Uterus (tissue), 3 donors: ENCODE measurements at regions not wholly inside any gene's neighbourhood (a gene's known extent, or its start where the extent isn't known, plus 50 kb on each side); places are given as distances from the start of the nearest gene placed in this dataset.

ENCODE experiments used
- DNase-seq, 2 donors: peaks; one replicate each; pipeline ENCODE4 v3.0.0-alpha.2; 2019 to 2020
- H3K27ac ChIP-seq, 2 donors: fragments of 200-600 bp; sonication (generic); 1 replicate in 1 of 2; 2 replicates in 1 of 2; pipeline ENCODE4 v1.5.1; 2016 to 2018
- H3K27me3 ChIP-seq, 2 donors: fragments of 200-600 bp; sonication (generic); one replicate each; pipeline ENCODE4 v1.5.1; 2018 to 2019; ENCODE audit warnings: control low read depth in 1 of 2
- H3K36me3 ChIP-seq, 2 donors: fragments of 200-600 bp; sonication (generic); one replicate each; pipeline ENCODE4 v1.5.1; 2019; ENCODE audit warnings: control low read depth in 1 of 2
- H3K4me1 ChIP-seq, 2 donors: fragments of 200-600 bp; sonication (generic); one replicate each; pipeline ENCODE4 v1.5.1; 2018 to 2019; ENCODE audit warnings: control low read depth in 1 of 2
- H3K4me3 ChIP-seq, 2 donors: fragments of 200-600 bp; sonication (generic); 1 replicate in 1 of 2; 2 replicates in 1 of 2; pipeline ENCODE4 v1.5.1; 2018 to 2019; ENCODE audit warnings: mild to moderate bottlenecking in 1 of 2
- H3K9me3 ChIP-seq, 2 donors: fragments of 200-600 bp; sonication (generic); one replicate each; pipeline ENCODE4 v1.5.1; 2019; ENCODE audit warnings: control low read depth in 1 of 2
- POLR2A ChIP-seq, 2 donors: fragments of 450-650 bp; IDR thresholded peaks; one replicate each; pipeline ENCODE4 v1.6.1; 2016; ENCODE audit warnings: antibody characterized with exemption in 2 of 2, mild to moderate bottlenecking in 1 of 2, moderate library complexity in 1 of 2
- intact Hi-C: fragments of 100-400 bp; cut with DNase I; formaldehyde crosslinking; loops from one replicate; pipeline ENCODE4 v1.15.1; 2023; ENCODE audit warnings: low total_unique reads
- TF ChIP-seq, protein P1 (sequence below), 4 experiments: fragments of 200-600 bp in 2 of 4; fragments of 450-650 bp in 2 of 4; sonication (generic) in 2 of 4; IDR thresholded peaks; one replicate each; pipeline ENCODE4 v1.5.1; 2016 to 2019; ENCODE audit warnings: antibody characterized with exemption in 4 of 4, mild to moderate bottlenecking in 2 of 4, moderate library complexity in 1 of 4
- donor health status: DM: yes; HTN: yes; CAD: no.

DNA sequence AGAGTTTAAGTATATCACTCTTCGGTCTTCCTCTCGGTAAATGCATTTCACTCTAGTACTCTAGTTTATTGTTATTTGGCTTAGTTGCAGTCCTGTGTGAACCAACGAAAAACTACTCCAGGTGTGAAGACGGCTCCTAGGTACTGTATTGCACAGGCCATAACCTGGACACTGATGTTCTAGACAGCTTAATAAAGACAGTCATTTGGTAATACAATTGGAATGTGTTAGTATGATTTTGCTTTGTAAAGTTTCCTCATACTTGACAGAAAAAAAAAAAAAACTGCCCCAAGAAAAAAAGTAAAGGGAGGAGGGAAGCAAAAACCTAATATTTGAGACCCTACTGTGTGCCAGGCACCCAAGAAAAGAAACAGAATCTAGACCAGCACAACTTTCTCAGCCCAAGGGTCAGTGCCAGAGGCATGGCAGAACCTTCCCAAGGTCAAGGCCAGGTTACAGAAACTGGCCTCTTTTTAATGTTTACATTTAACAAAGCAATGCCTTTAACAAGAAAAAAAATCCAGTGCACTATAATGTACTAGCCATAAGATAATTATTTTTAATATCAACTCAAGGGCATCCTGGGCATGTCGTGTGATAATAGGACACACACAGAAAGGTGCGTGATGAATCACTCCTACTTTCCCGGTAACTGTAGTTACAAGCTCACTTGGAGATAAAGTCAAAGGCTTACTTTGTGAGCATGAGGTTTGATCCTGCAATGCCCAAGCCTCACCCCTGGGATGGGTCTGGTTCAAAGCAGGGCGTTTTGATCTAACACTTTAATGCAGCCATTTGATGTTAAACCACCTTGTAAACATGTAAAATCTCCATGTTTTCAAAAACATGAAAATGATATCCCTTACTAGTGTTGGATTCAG is 110.6 kb downstream of the BMP4 start:
- no peaks in the 10 kb centered on the region for H3K4me1 ChIP-seq
- TF ChIP-seq, protein P1, sequence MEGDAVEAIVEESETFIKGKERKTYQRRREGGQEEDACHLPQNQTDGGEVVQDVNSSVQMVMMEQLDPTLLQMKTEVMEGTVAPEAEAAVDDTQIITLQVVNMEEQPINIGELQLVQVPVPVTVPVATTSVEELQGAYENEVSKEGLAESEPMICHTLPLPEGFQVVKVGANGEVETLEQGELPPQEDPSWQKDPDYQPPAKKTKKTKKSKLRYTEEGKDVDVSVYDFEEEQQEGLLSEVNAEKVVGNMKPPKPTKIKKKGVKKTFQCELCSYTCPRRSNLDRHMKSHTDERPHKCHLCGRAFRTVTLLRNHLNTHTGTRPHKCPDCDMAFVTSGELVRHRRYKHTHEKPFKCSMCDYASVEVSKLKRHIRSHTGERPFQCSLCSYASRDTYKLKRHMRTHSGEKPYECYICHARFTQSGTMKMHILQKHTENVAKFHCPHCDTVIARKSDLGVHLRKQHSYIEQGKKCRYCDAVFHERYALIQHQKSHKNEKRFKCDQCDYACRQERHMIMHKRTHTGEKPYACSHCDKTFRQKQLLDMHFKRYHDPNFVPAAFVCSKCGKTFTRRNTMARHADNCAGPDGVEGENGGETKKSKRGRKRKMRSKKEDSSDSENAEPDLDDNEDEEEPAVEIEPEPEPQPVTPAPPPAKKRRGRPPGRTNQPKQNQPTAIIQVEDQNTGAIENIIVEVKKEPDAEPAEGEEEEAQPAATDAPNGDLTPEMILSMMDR (IDR thresholded peaks at IDR 0.05), result no peak
- no peak for TF ChIP-seq POLR2A (IDR thresholded peaks at IDR 0.05)
- H3K9me3 ChIP-seq, result no peaks in the 10 kb centered on the region
- DNase-seq, result no peak
- no peak overlapping the region for H3K27ac ChIP-seq
- intact Hi-C loops, result no loop called here
- H3K27me3 ChIP-seq, result no peaks in the 10 kb centered on the region
- no peaks in the 10 kb centered on the region for H3K36me3 ChIP-seq
- H3K4me3 ChIP-seq, result no peak overlapping the region

DNA sequence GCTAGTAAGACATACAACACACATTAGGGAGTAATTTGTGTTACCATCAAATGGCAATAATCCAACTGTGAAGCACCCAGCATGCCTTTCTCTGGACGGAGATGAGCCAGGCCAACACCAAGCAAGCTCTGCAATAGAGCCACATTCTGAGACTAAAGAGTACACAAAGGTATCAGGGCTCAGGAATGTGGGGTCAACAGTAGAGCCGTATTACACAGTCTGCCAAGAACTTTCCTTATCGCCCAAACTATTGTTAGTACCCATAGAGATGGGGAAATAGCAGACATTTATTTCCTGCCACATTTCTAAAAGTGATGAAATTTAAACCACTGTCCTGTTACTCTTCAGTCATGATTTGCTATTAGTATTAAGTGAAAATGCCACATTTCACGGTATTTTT is 113.7 kb downstream of the BMP4 start:
- intact Hi-C loops, result no loop called here
- TF ChIP-seq, protein P1 (IDR thresholded peaks at IDR 0.05), result no peak
- no peak for TF ChIP-seq POLR2A (IDR thresholded peaks at IDR 0.05)
- no peaks in the 10 kb centered on the region for H3K36me3 ChIP-seq

DNA sequence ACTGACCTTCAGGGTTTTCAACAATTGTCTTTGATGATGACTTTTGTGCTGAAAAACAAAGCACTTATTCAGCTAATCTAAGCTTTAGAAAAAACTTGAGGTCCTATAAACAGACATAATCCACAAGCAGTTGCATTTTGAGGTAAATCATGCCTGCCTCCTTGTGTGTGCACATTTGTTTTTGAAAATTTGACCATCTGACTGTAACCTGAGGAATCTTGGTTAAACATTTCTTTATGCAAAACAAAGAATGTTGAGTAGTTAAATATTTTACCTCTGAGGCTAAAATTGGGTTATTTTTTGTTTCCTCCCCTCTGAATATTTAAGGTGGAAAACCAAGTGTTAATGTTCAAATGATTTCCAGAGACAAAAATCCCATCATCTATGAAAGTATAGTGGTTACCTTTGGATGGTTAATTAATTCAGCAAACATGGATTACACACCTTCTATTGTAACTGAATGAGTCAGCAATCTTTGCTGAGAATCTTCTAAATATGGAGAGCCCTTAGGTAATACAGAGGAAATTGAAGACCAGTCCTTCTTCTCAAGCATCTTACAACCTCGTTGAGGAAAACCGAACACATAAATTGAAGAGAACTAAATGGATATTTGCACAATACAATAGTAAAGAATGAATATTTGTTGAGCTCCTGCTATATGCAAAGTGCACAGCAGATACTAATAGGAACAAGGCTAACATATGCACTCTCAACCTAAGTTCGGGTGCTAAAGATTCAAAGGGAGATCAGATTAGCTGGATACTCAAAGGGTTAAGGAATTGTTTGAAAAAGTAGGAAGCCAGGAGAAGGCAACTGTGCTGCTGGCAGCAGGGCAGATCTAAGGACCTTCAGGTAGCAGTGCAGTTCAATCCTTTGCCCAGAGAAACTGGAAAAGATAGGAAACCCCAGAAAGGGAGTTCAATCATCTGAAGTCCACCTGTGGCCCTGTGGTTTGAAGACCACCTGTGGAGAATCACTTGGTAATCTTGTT is 115.2 kb downstream of the BMP4 start:
- no peak for TF ChIP-seq POLR2A (IDR thresholded peaks at IDR 0.05)
- TF ChIP-seq, protein P1 (IDR thresholded peaks at IDR 0.05), result no peak
- Histone ChIP-seq H3K27ac (no peak overlapping the region), H3K9me3 (no peaks in the 10 kb centered on the region), H3K4me1 (no peaks in the 10 kb centered on the region), H3K27me3 (no peaks in the 10 kb centered on the region), H3K4me3 (no peak overlapping the region), H3K36me3 (no peaks in the 10 kb centered on the region)
- intact Hi-C loops, result no loop called here
- DNase-seq, result no peak

More for the DNA sequence above, 113.7 kb downstream of the BMP4 start:
- no peak overlapping the region for H3K4me3 ChIP-seq
- H3K4me1 ChIP-seq, result no peaks in the 10 kb centered on the region
- H3K27me3 ChIP-seq, result no peaks in the 10 kb centered on the region
- no peak overlapping the region for H3K27ac ChIP-seq
- no peaks in the 10 kb centered on the region for H3K9me3 ChIP-seq
- DNase-seq, result no peak

DNA sequence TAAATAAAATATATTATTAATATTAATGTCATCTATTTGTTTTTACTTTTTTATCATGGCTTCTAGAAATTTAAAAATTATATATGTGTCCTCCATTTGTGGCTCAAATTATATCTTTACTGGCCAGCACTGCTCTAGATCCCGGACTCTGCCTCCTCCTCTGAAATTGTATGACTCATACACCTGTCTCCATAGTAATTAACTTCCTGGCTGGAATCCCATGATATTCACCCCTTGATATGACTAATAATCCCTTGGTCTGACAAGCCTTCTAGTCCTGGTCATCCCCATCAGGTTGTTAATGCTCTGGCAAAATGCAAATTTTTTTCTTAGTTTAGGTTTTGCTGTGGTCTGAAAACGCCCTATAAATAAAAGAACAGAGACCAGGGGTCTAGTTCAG is 116.2 kb downstream of the BMP4 start:
- no peaks in the 10 kb centered on the region for H3K36me3 ChIP-seq
- no peaks in the 10 kb centered on the region for H3K9me3 ChIP-seq
- H3K4me3 ChIP-seq, result no peak overlapping the region
- intact Hi-C loops, result no loop called here
- H3K27me3 ChIP-seq, result no peaks in the 10 kb centered on the region
- H3K27ac ChIP-seq, result no peak overlapping the region
- TF ChIP-seq, protein P1 (IDR thresholded peaks at IDR 0.05), result no peak
- no peak for TF ChIP-seq POLR2A (IDR thresholded peaks at IDR 0.05)
- no peaks in the 10 kb centered on the region for H3K4me1 ChIP-seq
- no peak for DNase-seq
